H1 (cell line): ENCODE measurements at regions not wholly inside any gene's neighbourhood (a gene's known extent, or its start where the extent isn't known, plus 50 kb on each side); places are given as distances from the start of the nearest gene placed in this dataset.

Source experiments
- BACH1 ChIP-seq: IDR thresholded peaks from 2 replicates; pipeline ENCODE4 v1.6.1; 2012; ENCODE audit warnings: low read length, improper control_type of control experiment
- BRCA1 ChIP-seq: IDR thresholded peaks from 2 replicates; pipeline ENCODE4 v1.6.1; 2012; ENCODE audit warnings: low read depth, low read length, improper control_type of control experiment
- CEBPB ChIP-seq: IDR thresholded peaks from 2 replicates; pipeline ENCODE4 v1.6.1; 2012; ENCODE audit warnings: low read depth, low read length
- CHD2 ChIP-seq: IDR thresholded peaks from 2 replicates; pipeline ENCODE4 v1.6.1; 2012; ENCODE audit warnings: low read length, improper control_type of control experiment
- CTCF ChIP-seq, 3 experiments: IDR thresholded peaks; 1 replicate in 2 of 3; 2 replicates in 1 of 3; pipeline versions ENCODE4 v1.5.1 to v1.6.1; 2011; ENCODE audit warnings: low read length in 3 of 3, mild to moderate bottlenecking in 3 of 3, inconsistent platforms in 2 of 3, low read depth in 1 of 3, moderate library complexity in 1 of 3; ENCODE audit not compliant: insufficient read depth in 1 of 3; ENCODE audit errors: control extremely low read depth in 1 of 3
- EP300 ChIP-seq, 2 experiments: IDR thresholded peaks; 1 replicate in 1 of 2; 2 replicates in 1 of 2; pipeline ENCODE4 v1.6.1; 2011 to 2012; ENCODE audit warnings: low read depth in 2 of 2, low read length in 2 of 2, mild to moderate bottlenecking in 2 of 2, borderline replicate concordance in 1 of 2, inconsistent platforms in 1 of 2, moderate library complexity in 1 of 2
- HDAC2 ChIP-seq, 2 experiments: fragments of 300-600 bp in 1 of 2; sonication (generic) in 1 of 2; IDR thresholded peaks; 2 replicates each; pipeline ENCODE4 v1.6.1; 2011 to 2012; ENCODE audit warnings: low read depth in 2 of 2, low read length in 2 of 2, mild to moderate bottlenecking in 2 of 2, moderate library complexity in 2 of 2, borderline replicate concordance in 1 of 2, inconsistent platforms in 1 of 2
- JUND ChIP-seq: IDR thresholded peaks from 2 replicates; pipeline ENCODE4 v1.6.1; 2011; ENCODE audit warnings: mild to moderate bottlenecking, improper control_type of control experiment, low read length
- POLR2A ChIP-seq, 2 experiments: IDR thresholded peaks; 1 replicate in 1 of 2; 2 replicates in 1 of 2; pipeline ENCODE4 v1.6.1; 2011; ENCODE audit warnings: low read depth in 2 of 2, low read length in 2 of 2, mild to moderate bottlenecking in 2 of 2; ENCODE audit errors: control extremely low read depth in 1 of 2
- POLR2AphosphoS5 ChIP-seq: IDR thresholded peaks from 2 replicates; pipeline ENCODE4 v1.6.1; 2011; ENCODE audit warnings: low read depth, low read length
- RBBP5 ChIP-seq: IDR thresholded peaks from 2 replicates; pipeline ENCODE4 v1.7.1; 2012; ENCODE audit warnings: low read depth, mild to moderate bottlenecking, inconsistent platforms, low read length, moderate library complexity, borderline replicate concordance
- RFX5 ChIP-seq: IDR thresholded peaks from 2 replicates; pipeline ENCODE4 v1.6.1; 2011; ENCODE audit warnings: low read depth, low read length, improper control_type of control experiment, borderline replicate concordance
- SP4 ChIP-seq: IDR thresholded peaks from 2 replicates; pipeline ENCODE4 v1.6.1; 2012; ENCODE audit warnings: low read length, inconsistent platforms

GRCh38 chr14:80304125-80304766 lies 92.9 kb upstream of the DIO2 start:
- TF ChIP-seq CHD2 (no peak), CEBPB (no peak), CTCF (IDR thresholded peaks at IDR 0.05; ENCODE audit: control extremely low read depth in 1 of 3, insufficient read depth in 1 of 3, low read depth in 1 of 3, low read length in 3 of 3) (no peak), POLR2AphosphoS5 (no peak), JUND (no peak), RBBP5 (no peak), BRCA1 (no peak), EP300 (IDR thresholded peaks at IDR 0.05; ENCODE audit: borderline replicate concordance in 1 of 2, low read depth in 2 of 2, low read length in 2 of 2) (no peak), BACH1 (no peak), SP4 (no peak), RFX5 (no peak), POLR2A (IDR thresholded peaks at IDR 0.05; ENCODE audit: control extremely low read depth in 1 of 2, low read depth in 2 of 2, low read length in 2 of 2) (no peak), HDAC2 (IDR thresholded peaks at IDR 0.05; ENCODE audit: borderline replicate concordance in 1 of 2, low read depth in 2 of 2, low read length in 2 of 2) (no peak)
